SJSA1 (cell line): ENCODE measurements at regions not wholly inside any gene's neighbourhood (a gene's known extent, or its start where the extent isn't known, plus 50 kb on each side); places are given as distances from the start of the nearest gene placed in this dataset.
A peak's percentile ranks its signal among the peaks of the same experiment; 100 is the strongest.

Experiments
- DNase-seq, 2 experiments: peaks; one replicate each; pipeline ENCODE4 v3.0.0-alpha.2; 2015 to 2020; ENCODE audit warnings: low spot score in 2 of 2, low read depth in 1 of 2
- H3K27ac ChIP-seq: fragments of 250-450 bp; sonication (Bioruptor Pico); 2 replicates; pipeline ENCODE4 v1.5.1; 2020; ENCODE audit warnings: mild to moderate bottlenecking, moderate library complexity
- H3K27me3 ChIP-seq: fragments of 250-450 bp; sonication (Bioruptor Pico); replicated peaks from 2 replicates; pipeline ENCODE4 v1.5.1; 2020; ENCODE audit warnings: mild to moderate bottlenecking, moderate library complexity
- H3K36me3 ChIP-seq: fragments of 250-450 bp; sonication (Bioruptor Pico); 2 replicates; pipeline ENCODE4 v1.5.1; 2020; ENCODE audit warnings: mild to moderate bottlenecking
- H3K4me1 ChIP-seq: fragments of 250-450 bp; sonication (Bioruptor Pico); replicated peaks from 2 replicates; pipeline ENCODE4 v1.6.1; 2021; ENCODE audit warnings: mild to moderate bottlenecking
- H3K4me3 ChIP-seq: fragments of 250-450 bp; sonication (Bioruptor Pico); 2 replicates; pipeline ENCODE4 v1.5.1; 2020; ENCODE audit warnings: mild to moderate bottlenecking
- H3K9me3 ChIP-seq: fragments of 250-450 bp; sonication (Bioruptor Pico); replicated peaks from 2 replicates; pipeline ENCODE4 v1.5.1; 2020; ENCODE audit warnings: mild to moderate bottlenecking

- Histone ChIP-seq H3K27ac (peak overlapping the region; percentile 48), H3K27me3 (no peaks in the 10 kb centered on the region), H3K4me1 (peaks cover 11% of the 10 kb centered on the region), H3K4me3 (no peak overlapping the region), H3K9me3 (no peaks in the 10 kb centered on the region), H3K36me3 (no peaks in the 10 kb centered on the region)
- peak; percentile 65 to 78 for DNase-seq
Measured at GRCh38 chr5:123865641-123866040, 353.7 kb downstream of the CSNK1G3 start.

DNA sequence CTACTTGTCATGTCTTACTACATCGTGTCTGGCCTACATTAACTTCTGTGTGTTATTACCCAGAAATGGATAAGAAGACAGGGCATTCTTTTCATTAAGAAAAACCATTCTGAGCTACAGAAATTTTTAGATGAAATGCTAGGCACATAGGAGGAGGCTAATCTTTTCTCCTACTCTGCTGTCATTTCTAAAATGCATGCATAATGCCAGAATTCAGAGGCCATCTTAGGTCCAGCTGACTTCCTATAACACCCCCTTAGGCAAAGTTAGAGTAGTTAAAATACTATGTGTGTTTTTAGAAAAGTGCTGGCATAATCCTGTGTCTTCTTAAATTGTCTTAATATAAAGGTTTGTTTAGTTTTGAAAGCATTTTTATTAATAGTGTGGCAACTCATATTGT, 352.6 kb downstream of the CSNK1G3 start:
- no peak for DNase-seq
- no peaks in the 10 kb centered on the region for H3K27me3 ChIP-seq
- no peak overlapping the region for H3K27ac ChIP-seq
- no peak overlapping the region for H3K4me3 ChIP-seq
- H3K9me3 ChIP-seq: no peaks in the 10 kb centered on the region
- no peaks in the 10 kb centered on the region for H3K36me3 ChIP-seq
- H3K4me1 ChIP-seq: peaks cover 11% of the 10 kb centered on the region

DNA sequence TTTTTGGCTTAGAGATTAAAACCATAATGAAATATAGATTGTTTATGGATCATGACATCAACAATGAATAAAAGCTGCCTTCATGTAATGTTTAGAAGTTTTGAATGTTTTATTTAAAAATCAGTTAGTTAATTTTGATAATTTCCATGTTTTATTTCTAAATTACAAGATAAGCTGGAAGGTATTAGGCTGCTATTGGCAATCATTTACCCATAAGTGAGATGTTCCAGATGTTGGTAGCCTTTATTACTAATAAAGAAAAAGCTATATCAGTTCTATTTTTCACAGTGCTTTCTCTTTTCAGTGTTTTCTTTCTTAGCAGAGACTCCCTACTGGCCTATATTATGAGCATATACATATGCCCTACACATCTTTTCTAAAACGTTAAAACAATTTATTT, 347.0 kb downstream of the CSNK1G3 start:
- H3K4me1 ChIP-seq: no peaks in the 10 kb centered on the region
- no peaks in the 10 kb centered on the region for H3K27me3 ChIP-seq
- no peaks in the 10 kb centered on the region for H3K36me3 ChIP-seq
- no peak overlapping the region for H3K4me3 ChIP-seq
- no peak overlapping the region for H3K27ac ChIP-seq
- no peak for DNase-seq
- H3K9me3 ChIP-seq: no peaks in the 10 kb centered on the region

GRCh38 chr5:123856766-123857165, 344.8 kb downstream of the CSNK1G3 start:
- H3K27me3 ChIP-seq: no peaks in the 10 kb centered on the region
- no peak for DNase-seq
- no peaks in the 10 kb centered on the region for H3K9me3 ChIP-seq
- no peaks in the 10 kb centered on the region for H3K36me3 ChIP-seq
- no peak overlapping the region for H3K27ac ChIP-seq
- no peaks in the 10 kb centered on the region for H3K4me1 ChIP-seq
- H3K4me3 ChIP-seq: no peak overlapping the region

DNA sequence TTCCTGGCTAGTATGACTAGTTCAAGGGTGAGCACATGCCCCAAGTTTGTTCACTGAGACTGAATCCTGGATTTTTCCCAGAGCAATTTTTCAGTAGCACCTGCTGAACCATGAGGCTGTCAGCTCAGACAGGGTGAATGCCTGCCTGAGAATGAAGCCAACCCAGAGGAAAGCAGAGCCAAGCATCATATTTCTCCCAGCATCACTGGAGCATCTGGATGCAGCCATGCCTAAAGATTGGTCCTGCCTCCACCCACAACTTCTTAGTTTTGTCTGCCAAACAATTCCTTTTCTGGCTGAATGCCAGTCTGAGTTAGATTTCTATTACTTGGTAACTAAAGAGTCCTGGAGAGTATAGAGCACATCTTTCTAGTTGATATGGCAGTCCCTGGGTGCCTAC, 343.6 kb downstream of the CSNK1G3 start:
- Histone ChIP-seq H3K36me3 (no peaks in the 10 kb centered on the region), H3K4me1 (no peaks in the 10 kb centered on the region), H3K4me3 (no peak overlapping the region), H3K27me3 (no peaks in the 10 kb centered on the region), H3K9me3 (no peaks in the 10 kb centered on the region), H3K27ac (no peak overlapping the region)
- DNase-seq: no peak

DNA sequence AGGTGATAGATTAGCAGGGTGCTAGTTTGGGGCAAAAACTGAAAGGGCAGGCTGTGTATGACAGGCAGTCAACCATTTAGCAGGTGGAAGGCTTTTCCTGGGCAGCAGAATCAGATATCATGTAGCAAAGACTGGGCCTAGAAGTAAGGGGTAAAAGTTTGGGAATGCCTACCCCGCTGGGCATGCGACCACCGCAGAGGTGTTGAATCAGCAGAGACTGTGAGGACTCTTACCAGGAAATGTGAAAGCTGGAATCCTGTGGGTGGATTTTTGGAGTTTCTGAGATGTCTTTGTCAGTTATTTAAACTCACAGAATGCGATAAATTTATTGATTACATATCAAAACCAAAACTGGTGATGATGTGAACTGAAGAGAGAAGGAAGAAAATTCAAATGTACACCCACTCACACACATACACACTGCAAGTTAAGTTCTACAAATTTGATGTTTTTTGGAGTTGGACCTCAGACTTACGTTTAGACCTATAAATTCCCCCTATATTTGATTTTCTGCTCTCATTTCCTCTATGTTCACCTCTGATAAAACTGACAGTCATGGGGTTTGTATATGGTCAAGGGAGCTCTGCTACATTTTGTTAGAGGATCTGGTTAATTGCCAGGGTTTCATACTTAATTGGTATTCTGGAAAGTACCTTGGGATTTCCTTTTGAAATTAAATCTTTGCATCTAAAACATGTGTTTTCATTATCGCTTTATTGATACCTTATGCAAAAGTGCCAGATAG, 333.6 kb downstream of the CSNK1G3 start:
- Histone ChIP-seq H3K4me3 (no peak overlapping the region), H3K27ac (no peak overlapping the region), H3K9me3 (no peaks in the 10 kb centered on the region), H3K36me3 (no peaks in the 10 kb centered on the region), H3K4me1 (peaks cover 5% of the 10 kb centered on the region; the same call in 1 of the 2 replicates), H3K27me3 (no peaks in the 10 kb centered on the region)
- DNase-seq: no peak

GRCh38 chr5:123844873-123845272, 332.9 kb downstream of the CSNK1G3 start:
- Histone ChIP-seq H3K36me3 (no peaks in the 10 kb centered on the region), H3K4me1 (peaks cover 5% of the 10 kb centered on the region; the same call in 1 of the 2 replicates), H3K27ac (no peak overlapping the region), H3K9me3 (no peaks in the 10 kb centered on the region), H3K4me3 (no peak overlapping the region), H3K27me3 (no peaks in the 10 kb centered on the region)
- peak in 1 of 2 experiments; percentile 28 for DNase-seq

DNA sequence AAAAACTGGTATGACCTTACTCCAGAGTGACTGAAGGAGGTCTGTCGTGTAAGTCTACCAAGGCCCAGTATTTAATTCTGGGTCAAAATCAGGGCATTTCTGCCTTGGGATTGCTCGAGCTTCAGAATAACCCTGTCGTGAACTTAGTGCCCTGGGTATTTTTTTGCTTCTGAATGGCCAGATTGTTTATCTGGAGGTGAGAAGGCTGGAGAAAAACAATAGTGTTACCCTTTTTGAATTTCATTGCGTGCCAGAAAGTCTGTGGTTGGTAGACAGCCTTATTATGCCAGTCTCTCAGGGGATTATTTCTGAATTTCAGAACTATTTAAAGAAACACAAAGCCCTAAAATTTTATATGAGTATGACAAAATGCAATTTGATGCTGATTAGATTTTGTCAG, 323.4 kb downstream of the CSNK1G3 start:
- no peaks in the 10 kb centered on the region for H3K9me3 ChIP-seq
- H3K4me1 ChIP-seq: peaks cover 15% of the 10 kb centered on the region
- peak in 1 of 2 experiments; percentile 78 for DNase-seq
- peak overlapping the region; percentile 35 for H3K27ac ChIP-seq
- H3K4me3 ChIP-seq: no peak overlapping the region
- no peaks in the 10 kb centered on the region for H3K36me3 ChIP-seq
- no peaks in the 10 kb centered on the region for H3K27me3 ChIP-seq

GRCh38 chr5:123830575-123830974, 318.6 kb downstream of the CSNK1G3 start:
- DNase-seq: no peak
- no peak overlapping the region for H3K27ac ChIP-seq
- H3K4me3 ChIP-seq: no peak overlapping the region
- peaks cover 7% of the 10 kb centered on the region for H3K4me1 ChIP-seq
- no peaks in the 10 kb centered on the region for H3K9me3 ChIP-seq
- H3K36me3 ChIP-seq: no peaks in the 10 kb centered on the region
- H3K27me3 ChIP-seq: no peaks in the 10 kb centered on the region

DNA sequence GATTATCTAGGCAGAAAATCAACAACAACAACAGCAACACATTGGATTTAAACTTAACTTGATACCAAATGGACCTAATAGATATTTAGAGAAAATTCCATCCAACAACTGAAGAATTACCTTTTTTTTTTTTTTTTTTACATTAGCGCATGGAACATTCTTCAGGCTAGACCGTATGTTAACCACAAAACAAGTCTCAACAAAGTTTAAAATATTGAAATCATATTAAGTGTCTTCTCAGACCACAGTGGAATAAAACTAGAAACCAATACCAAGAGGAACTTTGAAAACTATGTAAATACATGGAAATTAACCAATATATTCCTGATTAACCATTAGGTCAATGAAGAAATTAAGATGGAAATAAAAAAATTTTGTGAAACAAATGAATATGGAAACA, 315.8 kb downstream of the CSNK1G3 start:
- no peak for DNase-seq
- no peaks in the 10 kb centered on the region for H3K27me3 ChIP-seq
- no peak overlapping the region for H3K4me3 ChIP-seq
- H3K36me3 ChIP-seq: no peaks in the 10 kb centered on the region
- no peak overlapping the region for H3K27ac ChIP-seq
- peaks cover 9% of the 10 kb centered on the region; the same call in 1 of the 2 replicates for H3K9me3 ChIP-seq
- H3K4me1 ChIP-seq: no peaks in the 10 kb centered on the region

- peaks cover 4% of the 10 kb centered on the region; the same call in 1 of the 2 replicates for H3K9me3 ChIP-seq
- no peaks in the 10 kb centered on the region for H3K36me3 ChIP-seq
- no peak overlapping the region for H3K27ac ChIP-seq
- no peaks in the 10 kb centered on the region for H3K27me3 ChIP-seq
- no peak overlapping the region for H3K4me3 ChIP-seq
- peaks cover 1% of the 10 kb centered on the region for H3K4me1 ChIP-seq
- DNase-seq: no peak
Measured at GRCh38 chr5:123819833-123820232, 307.9 kb downstream of the CSNK1G3 start.

- no peak overlapping the region for H3K4me3 ChIP-seq
- no peaks in the 10 kb centered on the region for H3K36me3 ChIP-seq
- H3K4me1 ChIP-seq: peaks cover 6% of the 10 kb centered on the region
- DNase-seq: no peak
- H3K27me3 ChIP-seq: no peaks in the 10 kb centered on the region
- H3K27ac ChIP-seq: no peak overlapping the region
- no peaks in the 10 kb centered on the region for H3K9me3 ChIP-seq
Measured at GRCh38 chr5:123819386-123819785, 307.4 kb downstream of the CSNK1G3 start.

GRCh38 chr5:123817267-123817666, 305.3 kb downstream of the CSNK1G3 start:
- Histone ChIP-seq H3K4me1 (peaks cover 19% of the 10 kb centered on the region), H3K9me3 (no peaks in the 10 kb centered on the region), H3K36me3 (no peaks in the 10 kb centered on the region), H3K27ac (no peak overlapping the region), H3K27me3 (no peaks in the 10 kb centered on the region), H3K4me3 (no peak overlapping the region)
- no peak for DNase-seq

GRCh38 chr5:123814801-123815470, 303.0 kb downstream of the CSNK1G3 start:
- H3K4me3 ChIP-seq: no peak overlapping the region
- DNase-seq: no peak
- H3K27ac ChIP-seq: no peak overlapping the region
- peaks cover 19% of the 10 kb centered on the region for H3K4me1 ChIP-seq
- no peaks in the 10 kb centered on the region for H3K36me3 ChIP-seq
- no peaks in the 10 kb centered on the region for H3K27me3 ChIP-seq
- H3K9me3 ChIP-seq: no peaks in the 10 kb centered on the region
